WERI-Rb-1 (cell line): ENCODE measurements at regions not wholly inside any gene's neighbourhood (a gene's known extent, or its start where the extent isn't known, plus 50 kb on each side); places are given as distances from the start of the nearest gene placed in this dataset.

Experiments
- DNase-seq: peaks from one replicate; pipeline ENCODE4 v3.0.0-alpha.2; 2020
- H3K27ac ChIP-seq: fragments of 250-450 bp; sonication (Bioruptor Pico); 2 replicates; pipeline ENCODE4 v1.5.1; 2020; ENCODE audit warnings: mild to moderate bottlenecking, moderate library complexity
- H3K27me3 ChIP-seq: fragments of 250-450 bp; sonication (Bioruptor Pico); 2 replicates; pipeline ENCODE4 v1.5.1; 2021; ENCODE audit warnings: mild to moderate bottlenecking, low read depth, moderate library complexity; ENCODE audit not compliant: insufficient read depth, severe bottlenecking
- H3K36me3 ChIP-seq: fragments of 250-450 bp; sonication (Bioruptor Pico); 2 replicates; pipeline ENCODE4 v1.5.1; 2020; ENCODE audit warnings: mild to moderate bottlenecking, moderate library complexity
- H3K4me3 ChIP-seq: 2 replicates; pipeline ENCODE4 v1.5.1; 2011; ENCODE audit warnings: low read depth, mild to moderate bottlenecking, control low read depth, low read length
- H3K9me3 ChIP-seq: fragments of 250-450 bp; sonication (Bioruptor Pico); 2 replicates; pipeline ENCODE4 v1.5.1; 2021; ENCODE audit warnings: mild to moderate bottlenecking, moderate library complexity; ENCODE audit not compliant: severe bottlenecking
- CTCF ChIP-seq: IDR thresholded peaks from 2 replicates; pipeline ENCODE4 v1.5.1; 2011; ENCODE audit warnings: low read depth, mild to moderate bottlenecking, control low read depth, inconsistent platforms, low read length

- no peak for TF ChIP-seq CTCF
- H3K27ac ChIP-seq = no peak overlapping the region
Measured at GRCh38 chr13:37392389-37392788, 206.2 kb downstream of the POSTN start.

GRCh38 chr13:37390735-37391134 is 207.8 kb downstream of the POSTN start:
- no peaks in the 10 kb centered on the region for H3K9me3 ChIP-seq
- no peak for TF ChIP-seq CTCF
- H3K27me3 ChIP-seq = no peaks in the 10 kb centered on the region

More at GRCh38 chr13:37392389-37392788, 206.2 kb downstream of the POSTN start:
- Histone ChIP-seq H3K36me3 (no peaks in the 10 kb centered on the region), H3K27me3 (no peaks in the 10 kb centered on the region), H3K4me3 (no peak overlapping the region), H3K9me3 (no peaks in the 10 kb centered on the region)
- no peak for DNase-seq

GRCh38 chr13:37385956-37386670 is 212.5 kb downstream of the POSTN start:
- no peaks in the 10 kb centered on the region for H3K27me3 ChIP-seq
- H3K4me3 ChIP-seq = no peak overlapping the region
- H3K36me3 ChIP-seq = no peaks in the 10 kb centered on the region
- DNase-seq = no peak
- no peak overlapping the region for H3K27ac ChIP-seq
- no peaks in the 10 kb centered on the region for H3K9me3 ChIP-seq
- TF ChIP-seq CTCF = no peak

More at GRCh38 chr13:37390735-37391134, 207.8 kb downstream of the POSTN start:
- Histone ChIP-seq H3K36me3 (no peaks in the 10 kb centered on the region), H3K27ac (no peak overlapping the region), H3K4me3 (no peak overlapping the region)
- no peak for DNase-seq

DNA sequence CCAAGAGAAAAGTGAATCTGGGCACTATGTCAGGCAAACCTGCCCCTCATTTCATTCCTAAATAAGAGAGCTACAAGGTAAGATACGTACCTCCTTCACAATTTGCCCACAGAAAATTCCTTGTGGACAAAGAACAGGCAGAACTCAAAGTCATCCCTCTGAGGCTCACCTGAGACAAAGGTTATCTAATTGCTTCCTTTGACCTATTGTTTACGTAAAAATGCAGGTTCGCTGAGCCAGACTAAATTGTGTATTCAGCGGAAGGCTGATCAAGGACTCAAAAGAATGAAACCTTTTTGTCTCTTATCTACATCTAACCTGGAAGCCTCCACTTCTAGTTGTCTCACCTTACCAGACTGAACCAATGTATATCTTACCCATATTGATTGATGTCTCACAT is 213.3 kb downstream of the POSTN start:
- no peak for TF ChIP-seq CTCF
- no peak overlapping the region for H3K27ac ChIP-seq
- no peak for DNase-seq
- H3K4me3 ChIP-seq = no peak overlapping the region
- H3K27me3 ChIP-seq = no peaks in the 10 kb centered on the region
- no peaks in the 10 kb centered on the region for H3K36me3 ChIP-seq
- H3K9me3 ChIP-seq = no peaks in the 10 kb centered on the region

GRCh38 chr13:37383856-37384370 is 214.7 kb downstream of the POSTN start:
- Histone ChIP-seq H3K4me3 (no peak overlapping the region), H3K36me3 (no peaks in the 10 kb centered on the region), H3K9me3 (no peaks in the 10 kb centered on the region), H3K27ac (no peak overlapping the region), H3K27me3 (no peaks in the 10 kb centered on the region)
- no peak for TF ChIP-seq CTCF
- no peak for DNase-seq

GRCh38 chr13:37383046-37383445 is 215.5 kb downstream of the POSTN start:
- no peaks in the 10 kb centered on the region for H3K36me3 ChIP-seq

More at GRCh38 chr13:37383046-37383445, 215.5 kb downstream of the POSTN start:
- no peak overlapping the region for H3K27ac ChIP-seq
- no peak for DNase-seq
- H3K9me3 ChIP-seq = no peaks in the 10 kb centered on the region
- TF ChIP-seq CTCF = no peak
- H3K4me3 ChIP-seq = no peak overlapping the region
- H3K27me3 ChIP-seq = no peaks in the 10 kb centered on the region
